Calu3 (cell line): ENCODE measurements at regions not wholly inside any gene's neighbourhood (a gene's known extent, or its start where the extent isn't known, plus 50 kb on each side); places are given as distances from the start of the nearest gene placed in this dataset.

Source experiments
- BruUV-seq: library from RNA; stranded (reverse); fragments of 400-500 nt; replicated peaks from 2 replicates; lab custom pipeline; 2021; lab: Mats Ljungman, UMichigan
- CTCF ChIA-PET: fragments of 300-600 bp; sonication (Branson Sonifier 250); formaldehyde crosslinking; loops from one replicate; lab custom pipeline; 2022; ENCODE audit warnings: antibody characterized with exemption; lab: Charles Lee
- DNase-seq: peaks from one replicate; pipeline ENCODE4 v3.0.0; 2022
- H3K27ac Mint-ChIP-seq: one replicate; pipeline ENCODE4 v1.8.0; 2022; ENCODE audit warnings: mixed read lengths; ENCODE audit not compliant: unreplicated experiment
- H3K27me3 Mint-ChIP-seq: one replicate; pipeline ENCODE4 v1.8.0; 2022; ENCODE audit warnings: mixed read lengths; ENCODE audit not compliant: unreplicated experiment
- H3K36me3 Mint-ChIP-seq: one replicate; pipeline ENCODE4 v1.8.0; 2022; ENCODE audit warnings: mild to moderate bottlenecking, moderate library complexity, mixed read lengths; ENCODE audit not compliant: insufficient read depth, unreplicated experiment
- H3K4me1 Mint-ChIP-seq: one replicate; pipeline ENCODE4 v1.8.0; 2022; ENCODE audit warnings: mild to moderate bottlenecking, low read depth, mixed read lengths; ENCODE audit not compliant: unreplicated experiment
- H3K4me3 Mint-ChIP-seq: one replicate; pipeline ENCODE4 v1.8.0; 2022; ENCODE audit warnings: mild to moderate bottlenecking, low read depth, moderate library complexity, mixed read lengths; ENCODE audit not compliant: unreplicated experiment
- H3K9me3 Mint-ChIP-seq: one replicate; pipeline ENCODE4 v1.8.0; 2022; ENCODE audit warnings: low read depth, mixed read lengths; ENCODE audit not compliant: unreplicated experiment
- CTCF ChIP-seq: fragments of 200-600 bp; IDR thresholded peaks from one replicate; pipeline ENCODE4 v1.8.0; 2022; ENCODE audit warnings: antibody characterized with exemption; ENCODE audit not compliant: unreplicated experiment
- intact Hi-C: fragments of 100-400 bp; cut with micrococcal nuclease; formaldehyde crosslinking; loops from one replicate; pipeline ENCODE4 v1.10.0; 2022; ENCODE audit not compliant: unreplicated experiment

GRCh38 chr7:132059141-132059540 is 502.7 kb upstream of the PODXL start:
- intact Hi-C loops = no loop called here
- no peaks in the 10 kb centered on the region for H3K36me3 Mint-ChIP-seq
- no peaks in the 10 kb centered on the region for H3K4me1 Mint-ChIP-seq
- H3K27ac Mint-ChIP-seq = no peak overlapping the region
- H3K4me3 Mint-ChIP-seq = no peak overlapping the region
- H3K27me3 Mint-ChIP-seq = peaks cover 38% of the 10 kb centered on the region
- no peak for DNase-seq
- no peak for TF ChIP-seq CTCF
- no TSS peak for BruUV-seq
- CTCF ChIA-PET = no interaction called here
- peaks cover 11% of the 10 kb centered on the region for H3K9me3 Mint-ChIP-seq

- CTCF ChIA-PET = interaction anchor here (1.3 to 1.6 kb wide), 3 partner anchors 10 to 196 kb away, joined by 4 read pairs; no protein-coding TSS in a partner anchor
- intact Hi-C loops = no loop called here
- no peak for DNase-seq
- BruUV-seq = no TSS peak
- peaks cover 11% of the 10 kb centered on the region for H3K9me3 Mint-ChIP-seq
- no peak overlapping the region for H3K27ac Mint-ChIP-seq
- peaks cover 75% of the 10 kb centered on the region for H3K27me3 Mint-ChIP-seq
- H3K4me1 Mint-ChIP-seq = no peaks in the 10 kb centered on the region
- H3K4me3 Mint-ChIP-seq = no peak overlapping the region
- H3K36me3 Mint-ChIP-seq = no peaks in the 10 kb centered on the region
- TF ChIP-seq CTCF = no peak
Measured at GRCh38 chr7:132055336-132056120, 499.1 kb upstream of the PODXL start.

- H3K27me3 Mint-ChIP-seq = peaks cover 88% of the 10 kb centered on the region
- H3K4me1 Mint-ChIP-seq = no peaks in the 10 kb centered on the region
- peaks cover 8% of the 10 kb centered on the region for H3K9me3 Mint-ChIP-seq
- TF ChIP-seq CTCF = no peak
- no TSS peak for BruUV-seq
- no peaks in the 10 kb centered on the region for H3K36me3 Mint-ChIP-seq
- no peak for DNase-seq
- CTCF ChIA-PET = interaction anchor here (1.6 kb wide), 1 partner anchor 109 kb away, joined by 4 read pairs; no protein-coding TSS in a partner anchor
- H3K27ac Mint-ChIP-seq = no peak overlapping the region
- no peak overlapping the region for H3K4me3 Mint-ChIP-seq
- intact Hi-C loops = no loop called here
Measured at GRCh38 chr7:132053871-132054270, 497.4 kb upstream of the PODXL start.

GRCh38 chr7:132051311-132051710 is 494.9 kb upstream of the PODXL start:
- no peaks in the 10 kb centered on the region for H3K36me3 Mint-ChIP-seq
- no peak overlapping the region for H3K27ac Mint-ChIP-seq
- no peaks in the 10 kb centered on the region for H3K4me1 Mint-ChIP-seq
- peaks cover under 1% of the 10 kb centered on the region for H3K9me3 Mint-ChIP-seq
- no TSS peak for BruUV-seq
- peaks cover 71% of the 10 kb centered on the region for H3K27me3 Mint-ChIP-seq
- intact Hi-C loops = no loop called here
- CTCF ChIA-PET = no interaction called here
- H3K4me3 Mint-ChIP-seq = no peak overlapping the region
- no peak for DNase-seq
- TF ChIP-seq CTCF = no peak
